GM21529 (cell line): ENCODE measurements at regions not wholly inside any gene's neighbourhood (a gene's known extent, or its start where the extent isn't known, plus 50 kb on each side); places are given as distances from the start of the nearest gene placed in this dataset.

Source experiments
- ATAC-seq: cut with Tn5 transposase; IDR thresholded peaks from one replicate; pipeline ENCODE4 v1.9.1; 2021; ENCODE audit not compliant: unreplicated experiment

GRCh38 chr3:178300441-178300959, 235.7 kb upstream of the KCNMB2 start:
- ATAC-seq: no peak

GRCh38 chr3:178302966-178303930, 233.0 kb upstream of the KCNMB2 start:
- no peak for ATAC-seq

- ATAC-seq: no peak
Measured at GRCh38 chr3:178304758-178305467, 231.3 kb upstream of the KCNMB2 start.

GRCh38 chr3:178306432-178307115, 229.7 kb upstream of the KCNMB2 start:
- ATAC-seq: no peak

GRCh38 chr3:178308771-178309170, 227.5 kb upstream of the KCNMB2 start:
- no peak for ATAC-seq

- no peak for ATAC-seq
Measured at GRCh38 chr3:178310949-178311348, 225.3 kb upstream of the KCNMB2 start.

GRCh38 chr3:178313716-178314115, 222.5 kb upstream of the KCNMB2 start:
- ATAC-seq: no peak

- no peak for ATAC-seq
Measured at GRCh38 chr3:178318340-178318739, 217.9 kb upstream of the KCNMB2 start.

GRCh38 chr3:178318941-178319816, 217.1 kb upstream of the KCNMB2 start:
- ATAC-seq: no peak

GRCh38 chr3:178320456-178321351, 215.5 kb upstream of the KCNMB2 start:
- ATAC-seq: no peak

GRCh38 chr3:178324356-178324755, 211.9 kb upstream of the KCNMB2 start:
- no peak for ATAC-seq

GRCh38 chr3:178325330-178325729, 210.9 kb upstream of the KCNMB2 start:
- no peak for ATAC-seq

- ATAC-seq: no peak
Measured at GRCh38 chr3:178329936-178330335, 206.3 kb upstream of the KCNMB2 start.

GRCh38 chr3:178334239-178334638, 202.0 kb upstream of the KCNMB2 start:
- ATAC-seq: no peak

- no peak for ATAC-seq
Measured at GRCh38 chr3:178336336-178336735, 199.9 kb upstream of the KCNMB2 start.

GRCh38 chr3:178340506-178340905, 195.7 kb upstream of the KCNMB2 start:
- no peak for ATAC-seq

GRCh38 chr3:178341636-178342035, 194.6 kb upstream of the KCNMB2 start:
- ATAC-seq: no peak

- no peak for ATAC-seq
Measured at GRCh38 chr3:178342111-178342510, 194.1 kb upstream of the KCNMB2 start.

- no peak for ATAC-seq
Measured at GRCh38 chr3:178343433-178344038, 192.7 kb upstream of the KCNMB2 start.
